GM10266 (cell line): ENCODE measurements at regions not wholly inside any gene's neighbourhood (a gene's known extent, or its start where the extent isn't known, plus 50 kb on each side); places are given as distances from the start of the nearest gene placed in this dataset.
"Not testable (repeated sequence)": the region's sequence is repeated elsewhere in the genome, so short reads cannot be mapped to it uniquely, and the experiment has no call there.

Source experiments
- DNase-seq: peaks from one replicate; pipeline ENCODE4 v3.0.0; 2012; ENCODE audit errors: extremely low spot score
- CTCF ChIP-seq: IDR thresholded peaks from 2 replicates; pipeline ENCODE4 v1.5.1; 2012; ENCODE audit warnings: mild to moderate bottlenecking, low read depth; ENCODE audit not compliant: control insufficient read depth, insufficient read depth; ENCODE audit errors: missing control alignments

- DNase-seq, result no peak
- TF ChIP-seq CTCF, result no peak
These were observed 460.7 kb upstream of the MEIS1 start for GRCh38 chr2:65974067-65974723.

GRCh38 chr2:65969161-65969560 is 465.8 kb upstream of the MEIS1 start:
- no peak for DNase-seq
- TF ChIP-seq CTCF, result no peak

- DNase-seq, result not testable (repeated sequence)
These were observed 471.6 kb upstream of the MEIS1 start for GRCh38 chr2:65963303-65963702.

GRCh38 chr2:65960953-65961352 is 474.0 kb upstream of the MEIS1 start:
- DNase-seq, result no peak
- TF ChIP-seq CTCF, result no peak

- DNase-seq, result no peak
- no peak for TF ChIP-seq CTCF
These were observed 477.0 kb upstream of the MEIS1 start for GRCh38 chr2:65957886-65958285.

GRCh38 chr2:65957454-65957853 is 477.5 kb upstream of the MEIS1 start:
- no peak for TF ChIP-seq CTCF
- DNase-seq, result no peak

GRCh38 chr2:65955259-65955658 is 479.7 kb upstream of the MEIS1 start:
- no peak for TF ChIP-seq CTCF
- DNase-seq, result no peak
